NT2/D1 (cell line): ENCODE measurements at regions not wholly inside any gene's neighbourhood (a gene's known extent, or its start where the extent isn't known, plus 50 kb on each side); places are given as distances from the start of the nearest gene placed in this dataset.

Experiments
- SUZ12 ChIP-seq: IDR thresholded peaks from 2 replicates; pipeline ENCODE4 v1.6.1; 2011; ENCODE audit not compliant: insufficient read length, insufficient read depth; ENCODE audit errors: extremely low read depth
- YY1 ChIP-seq: IDR thresholded peaks from 2 replicates; pipeline ENCODE4 v1.6.1; 2011; ENCODE audit not compliant: insufficient read length, insufficient read depth
- ZNF274 ChIP-seq: IDR thresholded peaks from 2 replicates; pipeline ENCODE4 v1.6.1; 2011; ENCODE audit warnings: mild to moderate bottlenecking, low read depth, low read length

DNA sequence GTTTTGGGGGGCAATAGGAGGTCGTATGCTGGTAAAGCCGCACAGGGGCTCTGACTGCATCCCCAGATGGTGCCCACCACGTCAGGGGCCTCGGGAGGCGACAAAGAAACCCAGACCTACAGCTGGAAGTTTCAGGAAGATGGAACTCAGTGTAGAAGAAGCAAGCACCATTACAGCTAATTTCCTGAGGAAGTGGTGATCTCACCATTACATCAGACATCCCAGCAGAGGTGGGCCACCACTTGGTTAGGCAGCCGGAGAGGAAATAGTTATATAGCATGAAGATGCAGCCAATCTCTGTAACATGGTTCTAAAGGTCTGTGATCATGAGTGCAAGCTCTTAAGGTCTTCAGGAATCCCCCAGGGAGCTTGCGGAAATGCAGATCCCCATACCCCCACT is 127.3 kb upstream of the PCBD1 start:
- TF ChIP-seq SUZ12 = no peak
- no peak for TF ChIP-seq YY1
- no peak for TF ChIP-seq ZNF274
